GM12873 (cell line): ENCODE measurements at regions not wholly inside any gene's neighbourhood (a gene's known extent, or its start where the extent isn't known, plus 50 kb on each side); places are given as distances from the start of the nearest gene placed in this dataset.

Experiments
- CTCF ChIP-seq: IDR thresholded peaks from 2 replicates; pipeline ENCODE4 v1.5.1; 2012; ENCODE audit warnings: low read depth, mild to moderate bottlenecking, moderate library complexity, low read length, control low read depth; ENCODE audit not compliant: insufficient read depth; ENCODE audit errors: missing control alignments

GRCh38 chr7:96638669-96639068, 71.0 kb downstream of the SEM1 start:
- TF ChIP-seq CTCF = no peak

- TF ChIP-seq CTCF = no peak
Measured at GRCh38 chr7:96637522-96637921, 72.1 kb downstream of the SEM1 start.

- TF ChIP-seq CTCF = no peak
Measured at GRCh38 chr7:96636979-96637378, 72.7 kb downstream of the SEM1 start.

- no peak for TF ChIP-seq CTCF
Measured at GRCh38 chr7:96636342-96636860, 73.2 kb downstream of the SEM1 start.

- no peak for TF ChIP-seq CTCF
Measured at GRCh38 chr7:96629884-96630283, 79.8 kb downstream of the SEM1 start.

- TF ChIP-seq CTCF = no peak
Measured at GRCh38 chr7:96624954-96625353, 84.7 kb downstream of the SEM1 start.

GRCh38 chr7:96621932-96622331, 87.7 kb downstream of the SEM1 start:
- TF ChIP-seq CTCF = no peak
